Prostate gland (tissue), 2 donors: ENCODE measurements at regions not wholly inside any gene's neighbourhood (a gene's known extent, or its start where the extent isn't known, plus 50 kb on each side); places are given as distances from the start of the nearest gene placed in this dataset.
"Not testable (repeated sequence)": the region's sequence is repeated elsewhere in the genome, so short reads cannot be mapped to it uniquely, and the experiment has no call there.

Experiments
- DNase-seq: peaks from one replicate; pipeline ENCODE4 v3.0.0-alpha.2; 2019; ENCODE audit warnings: low spot score
- H3K27ac ChIP-seq, 2 donors: fragments of 200-600 bp; sonication (generic); 2 replicates each; pipeline ENCODE4 v1.5.1; 2017 to 2019
- H3K27me3 ChIP-seq: fragments of 200-600 bp; sonication (generic); replicated peaks from 2 replicates; pipeline ENCODE4 v1.5.1; 2019; ENCODE audit not compliant: insufficient read depth
- H3K36me3 ChIP-seq, 2 donors: fragments of 200-600 bp; sonication (generic); 1 replicate in 1 of 2; 2 replicates in 1 of 2; pipeline versions ENCODE4 v1.5.1 to v1.8.1; 2017 to 2019
- H3K4me1 ChIP-seq: fragments of 200-600 bp; sonication (generic); replicated peaks from 2 replicates; pipeline ENCODE4 v1.5.1; 2019
- H3K4me3 ChIP-seq, 2 donors: fragments of 200-600 bp; sonication (generic); 2 replicates each; pipeline ENCODE4 v1.5.1; 2017 to 2019
- H3K9me3 ChIP-seq: fragments of 200-600 bp; sonication (generic); 2 replicates; pipeline ENCODE4 v1.5.1; 2017
- CTCF ChIP-seq, 4 experiments: fragments of 200-600 bp in 2 of 4; fragments of 450-650 bp in 2 of 4; sonication (generic) in 2 of 4; IDR thresholded peaks; 1 replicate in 3 of 4; 2 replicates in 1 of 4; pipeline ENCODE4 v1.5.1; 2016 to 2019; ENCODE audit warnings: antibody characterized with exemption in 4 of 4, mild to moderate bottlenecking in 2 of 4, moderate library complexity in 2 of 4
- POLR2A ChIP-seq: fragments of 450-650 bp; IDR thresholded peaks from one replicate; pipeline ENCODE4 v1.6.1; 2016; ENCODE audit warnings: antibody characterized with exemption, mild to moderate bottlenecking
- POLR2AphosphoS5 ChIP-seq: sonication (generic); formaldehyde crosslinking; IDR thresholded peaks from one replicate; pipeline ENCODE4 v1.6.1; 2017; ENCODE audit warnings: antibody characterized with exemption
- WGBS: methylation state at CpG from one replicate; pipeline ENCODE4 v1.1.5; 2018; 5-methylcytosine and 5-hydroxymethylcytosine counted together
- intact Hi-C: fragments of 100-400 bp; cut with DNase I; formaldehyde crosslinking; loops from one replicate; pipeline ENCODE4 v1.14.2; 2022

GRCh38 chr20:59483481-59483880 lies 120.9 kb upstream of the PHACTR3 start:
- intact Hi-C loops, result no loop called here
- H3K27ac ChIP-seq, result no peak overlapping the region
- H3K36me3 ChIP-seq, result no peaks in the 10 kb centered on the region
- no peak overlapping the region for H3K4me3 ChIP-seq
- no peaks in the 10 kb centered on the region for H3K4me1 ChIP-seq
- no peak for DNase-seq
- no peaks in the 10 kb centered on the region for H3K9me3 ChIP-seq
- WGBS, result 67% methylated on average over 5 of the region's 5 CpGs
- TF ChIP-seq POLR2AphosphoS5 (no peak), POLR2A (no peak), CTCF (IDR thresholded peaks at IDR 0.05) (no peak)
- H3K27me3 ChIP-seq, result no peaks in the 10 kb centered on the region

GRCh38 chr20:59484228-59484627 lies 120.1 kb upstream of the PHACTR3 start:
- Histone ChIP-seq H3K27me3 (no peaks in the 10 kb centered on the region), H3K36me3 (no peaks in the 10 kb centered on the region), H3K4me1 (no peaks in the 10 kb centered on the region), H3K9me3 (no peaks in the 10 kb centered on the region), H3K4me3 (no peak overlapping the region), H3K27ac (no peak overlapping the region)
- WGBS, result 95% methylated on average over 6 of the region's 6 CpGs
- no peak for TF ChIP-seq POLR2AphosphoS5
- TF ChIP-seq POLR2A, result no peak
- no peak for TF ChIP-seq CTCF (IDR thresholded peaks at IDR 0.05)
- no peak for DNase-seq
- intact Hi-C loops, result no loop called here

- Histone ChIP-seq H3K27ac (no peak overlapping the region), H3K27me3 (no peaks in the 10 kb centered on the region), H3K4me3 (no peak overlapping the region), H3K9me3 (no peaks in the 10 kb centered on the region), H3K4me1 (no peaks in the 10 kb centered on the region), H3K36me3 (no peaks in the 10 kb centered on the region)
- DNase-seq, result no peak
- 80% methylated on average over 8 of the region's 8 CpGs for WGBS
- intact Hi-C loops, result no loop called here
- TF ChIP-seq POLR2AphosphoS5 (no peak), CTCF (IDR thresholded peaks at IDR 0.05) (no peak), POLR2A (no peak)
Observed at GRCh38 chr20:59485576-59486454, 118.5 kb upstream of the PHACTR3 start.

- H3K36me3 ChIP-seq, H3K4me1 ChIP-seq, DNase-seq, intact Hi-C loops, H3K27me3 ChIP-seq, H3K27ac ChIP-seq, H3K4me3 ChIP-seq, H3K9me3 ChIP-seq: not testable (repeated sequence)
- 81% methylated on average over 6 of the region's 6 CpGs for WGBS
Observed at GRCh38 chr20:59488459-59488858, 115.9 kb upstream of the PHACTR3 start.

- intact Hi-C loops, H3K9me3 ChIP-seq, H3K4me1 ChIP-seq, H3K36me3 ChIP-seq, H3K4me3 ChIP-seq, H3K27ac ChIP-seq, DNase-seq, H3K27me3 ChIP-seq: not testable (repeated sequence)
- 82% methylated on average over 18 of the region's 18 CpGs for WGBS
Observed at GRCh38 chr20:59490196-59491004, 113.9 kb upstream of the PHACTR3 start.
